ENCODE measurements at regions not wholly inside any gene's neighbourhood (a gene's known extent, or its start where the extent isn't known, plus 50 kb on each side); places are given as distances from the start of the nearest gene placed in this dataset.
"Not testable (repeated sequence)": the region's sequence is repeated elsewhere in the genome, so short reads cannot be mapped to it uniquely, and the experiment has no call there.

GRCh38 chr3:79953591-79954101 is 185.8 kb upstream of the ROBO1 start:
- no peak for DNase-seq
- H3K4me3 ChIP-seq = no peak overlapping the region
- H3K27me3 ChIP-seq = no peaks in the 10 kb centered on the region
- no peaks in the 10 kb centered on the region for H3K4me1 ChIP-seq
- H3K36me3 ChIP-seq (ENCODE audit: low read depth, missing control alignments) = no peaks in the 10 kb centered on the region
- no peak for TF ChIP-seq POLR2A (IDR thresholded peaks at IDR 0.05)
- no peak for TF ChIP-seq CTCF (IDR thresholded peaks at IDR 0.05)
- H3K9me3 ChIP-seq = no peaks in the 10 kb centered on the region
- H3K27ac ChIP-seq = no peak overlapping the region
- intact Hi-C loops (cut with DNase I; ENCODE audit: low total_unique reads) = no loop called here
- WGBS, 2 donors = 71 to 92% methylated on average over 2 of the region's 2 CpGs

- peak overlapping the region; percentile 0 to 39 for H3K4me3 ChIP-seq
- H3K9me3 ChIP-seq; H3K27ac ChIP-seq; H3K36me3 ChIP-seq (ENCODE audit: low read depth, missing control alignments); H3K27me3 ChIP-seq; H3K4me1 ChIP-seq; DNase-seq; intact Hi-C loops (cut with DNase I; ENCODE audit: low total_unique reads): not testable (repeated sequence)
- 86% methylated on average over 18 of the region's 23 CpGs; no CpG with 5 or more reads in 1 of the 2 donors for WGBS, 2 donors
Measured at GRCh38 chr3:79951426-79951825, 183.6 kb upstream of the ROBO1 start.

- TF ChIP-seq POLR2A (IDR thresholded peaks at IDR 0.05) (no peak), CTCF (IDR thresholded peaks at IDR 0.05) (no peak)
- 91 to 94% methylated on average over 2 of the region's 2 CpGs for WGBS, 2 donors
- no peaks in the 10 kb centered on the region for H3K9me3 ChIP-seq
- no peaks in the 10 kb centered on the region for H3K36me3 ChIP-seq (ENCODE audit: low read depth, missing control alignments)
- DNase-seq = no peak
- intact Hi-C loops (cut with DNase I; ENCODE audit: low total_unique reads) = no loop called here
- no peak overlapping the region for H3K4me3 ChIP-seq
- no peaks in the 10 kb centered on the region for H3K27me3 ChIP-seq
- H3K4me1 ChIP-seq = no peaks in the 10 kb centered on the region
- no peak overlapping the region for H3K27ac ChIP-seq
Measured at GRCh38 chr3:79947957-79948356, 180.2 kb upstream of the ROBO1 start.

- Histone ChIP-seq H3K4me3 (no peak overlapping the region), H3K9me3 (no peaks in the 10 kb centered on the region), H3K27me3 (no peaks in the 10 kb centered on the region), H3K36me3 (ENCODE audit: low read depth, missing control alignments) (no peaks in the 10 kb centered on the region), H3K4me1 (no peaks in the 10 kb centered on the region), H3K27ac (no peak overlapping the region)
- TF ChIP-seq CTCF (IDR thresholded peaks at IDR 0.05) (no peak), POLR2A (IDR thresholded peaks at IDR 0.05) (no peak)
- intact Hi-C loops (cut with DNase I; ENCODE audit: low total_unique reads) = no loop called here
- 89 to 97% methylated on average over 1 of the region's 1 CpG for WGBS, 2 donors
- DNase-seq = no peak
Measured at GRCh38 chr3:79947469-79947868, 179.7 kb upstream of the ROBO1 start.

- no peaks in the 10 kb centered on the region for H3K36me3 ChIP-seq (ENCODE audit: low read depth, missing control alignments)
- no peak overlapping the region for H3K27ac ChIP-seq
- no peaks in the 10 kb centered on the region for H3K27me3 ChIP-seq
- H3K4me3 ChIP-seq = no peak overlapping the region
- 86 to 88% methylated on average over 1 of the region's 1 CpG for WGBS, 2 donors
- H3K4me1 ChIP-seq = no peaks in the 10 kb centered on the region
- no peak for TF ChIP-seq POLR2A (IDR thresholded peaks at IDR 0.05)
- TF ChIP-seq CTCF (IDR thresholded peaks at IDR 0.05) = no peak
- no peaks in the 10 kb centered on the region for H3K9me3 ChIP-seq
- DNase-seq = no peak
- intact Hi-C loops (cut with DNase I; ENCODE audit: low total_unique reads) = no loop called here
Measured at GRCh38 chr3:79937567-79937966, 169.8 kb upstream of the ROBO1 start.

Data from testis (tissue), 2 donors.